ENCODE measurements at regions not wholly inside any gene's neighbourhood (a gene's known extent, or its start where the extent isn't known, plus 50 kb on each side); places are given as distances from the start of the nearest gene placed in this dataset.

DNA sequence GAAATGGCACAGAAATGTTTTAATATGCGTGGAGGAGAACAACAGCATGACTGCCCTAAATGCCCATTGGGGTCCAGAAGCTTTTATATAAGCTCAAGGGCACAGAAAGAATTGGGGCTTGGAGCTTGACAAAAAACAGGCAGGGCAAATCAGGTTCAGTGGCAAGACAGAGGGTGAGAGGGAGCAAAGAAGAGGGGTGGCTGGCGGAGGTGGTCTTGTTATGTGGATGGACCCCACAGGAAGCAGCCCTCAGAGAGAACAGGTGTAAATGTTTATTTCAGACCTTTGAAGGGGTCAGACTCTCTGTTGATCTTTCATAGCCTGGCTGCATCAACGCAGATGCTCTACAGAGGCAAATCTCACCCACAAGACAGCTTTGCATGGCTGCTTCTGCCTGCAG is 213.1 kb upstream of the B3GAT1 start:
- TF ChIP-seq, protein P1, sequence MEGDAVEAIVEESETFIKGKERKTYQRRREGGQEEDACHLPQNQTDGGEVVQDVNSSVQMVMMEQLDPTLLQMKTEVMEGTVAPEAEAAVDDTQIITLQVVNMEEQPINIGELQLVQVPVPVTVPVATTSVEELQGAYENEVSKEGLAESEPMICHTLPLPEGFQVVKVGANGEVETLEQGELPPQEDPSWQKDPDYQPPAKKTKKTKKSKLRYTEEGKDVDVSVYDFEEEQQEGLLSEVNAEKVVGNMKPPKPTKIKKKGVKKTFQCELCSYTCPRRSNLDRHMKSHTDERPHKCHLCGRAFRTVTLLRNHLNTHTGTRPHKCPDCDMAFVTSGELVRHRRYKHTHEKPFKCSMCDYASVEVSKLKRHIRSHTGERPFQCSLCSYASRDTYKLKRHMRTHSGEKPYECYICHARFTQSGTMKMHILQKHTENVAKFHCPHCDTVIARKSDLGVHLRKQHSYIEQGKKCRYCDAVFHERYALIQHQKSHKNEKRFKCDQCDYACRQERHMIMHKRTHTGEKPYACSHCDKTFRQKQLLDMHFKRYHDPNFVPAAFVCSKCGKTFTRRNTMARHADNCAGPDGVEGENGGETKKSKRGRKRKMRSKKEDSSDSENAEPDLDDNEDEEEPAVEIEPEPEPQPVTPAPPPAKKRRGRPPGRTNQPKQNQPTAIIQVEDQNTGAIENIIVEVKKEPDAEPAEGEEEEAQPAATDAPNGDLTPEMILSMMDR (IDR thresholded peaks at IDR 0.05), result no peak
- no peak for TF ChIP-seq POLR2AphosphoS5 (IDR thresholded peaks at IDR 0.05)

Data from esophagus muscularis mucosa (tissue), 3 donors.